GM21528 (cell line): ENCODE measurements at regions not wholly inside any gene's neighbourhood (a gene's known extent, or its start where the extent isn't known, plus 50 kb on each side); places are given as distances from the start of the nearest gene placed in this dataset.

Source experiments
- ATAC-seq: cut with Tn5 transposase; IDR thresholded peaks from one replicate; pipeline ENCODE4 v1.9.1; 2021; ENCODE audit warnings: mild to moderate bottlenecking, moderate library complexity; ENCODE audit not compliant: unreplicated experiment, low FRiP score

- no peak for ATAC-seq
These were observed 618.1 kb downstream of the MED13L start for GRCh38 chr12:115659422-115659821.

GRCh38 chr12:115657081-115658013 is 620.1 kb downstream of the MED13L start:
- ATAC-seq = no peak

GRCh38 chr12:115650026-115650425 is 627.5 kb downstream of the MED13L start:
- no peak for ATAC-seq

- ATAC-seq = no peak
These were observed 629.0 kb downstream of the MED13L start for GRCh38 chr12:115648463-115648862.

- ATAC-seq = no peak
These were observed 631.3 kb downstream of the MED13L start for GRCh38 chr12:115646210-115646609.

GRCh38 chr12:115640929-115641328 is 636.6 kb downstream of the MED13L start:
- ATAC-seq = no peak

- ATAC-seq = no peak
These were observed 637.9 kb downstream of the MED13L start for GRCh38 chr12:115639648-115640012.

GRCh38 chr12:115638733-115639647 is 638.5 kb downstream of the MED13L start:
- ATAC-seq = no peak

GRCh38 chr12:115636546-115636945 is 640.9 kb downstream of the MED13L start:
- no peak for ATAC-seq

GRCh38 chr12:115632308-115632707 is 645.2 kb downstream of the MED13L start:
- ATAC-seq = no peak

GRCh38 chr12:115630136-115630535 is 647.4 kb downstream of the MED13L start:
- no peak for ATAC-seq

- no peak for ATAC-seq
These were observed 651.3 kb downstream of the MED13L start for GRCh38 chr12:115626210-115626609.

- no peak for ATAC-seq
These were observed 653.6 kb downstream of the MED13L start for GRCh38 chr12:115623764-115624334.

- no peak for ATAC-seq
These were observed 654.2 kb downstream of the MED13L start for GRCh38 chr12:115623275-115623674.

- ATAC-seq = no peak
These were observed 656.7 kb downstream of the MED13L start for GRCh38 chr12:115620816-115621215.

GRCh38 chr12:115619889-115620288 is 657.6 kb downstream of the MED13L start:
- ATAC-seq = no peak

- no peak for ATAC-seq
These were observed 658.4 kb downstream of the MED13L start for GRCh38 chr12:115619061-115619460.

- ATAC-seq = no peak
These were observed 659.4 kb downstream of the MED13L start for GRCh38 chr12:115618105-115618504.

- no peak for ATAC-seq
These were observed 660.1 kb downstream of the MED13L start for GRCh38 chr12:115617391-115617790.

- ATAC-seq = no peak
These were observed 666.0 kb downstream of the MED13L start for GRCh38 chr12:115611477-115611876.

- no peak for ATAC-seq
These were observed 668.1 kb downstream of the MED13L start for GRCh38 chr12:115609347-115609746.
